IPS-15b (cell line): ENCODE measurements at regions not wholly inside any gene's neighbourhood (a gene's known extent, or its start where the extent isn't known, plus 50 kb on each side); places are given as distances from the start of the nearest gene placed in this dataset.

Source experiments
- H3K27me3 ChIP-seq: one replicate; pipeline ENCODE4 v1.6.1; 2013; ENCODE audit warnings: low read length; ENCODE audit not compliant: control insufficient read depth, insufficient read depth
- H3K36me3 ChIP-seq: one replicate; pipeline ENCODE4 v1.6.1; 2013; ENCODE audit warnings: low read length; ENCODE audit not compliant: control insufficient read depth, insufficient read depth
- H3K4me1 ChIP-seq: one replicate; pipeline ENCODE4 v1.6.1; 2013; ENCODE audit warnings: mild to moderate bottlenecking, low read length; ENCODE audit not compliant: control insufficient read depth, insufficient read depth
- H3K4me3 ChIP-seq: one replicate; pipeline ENCODE4 v1.5.1; 2013; ENCODE audit warnings: low read depth, low read length
- H3K9ac ChIP-seq: one replicate; pipeline ENCODE4 v1.6.1; 2013; ENCODE audit warnings: low read depth, mild to moderate bottlenecking, low read length
- H3K9me3 ChIP-seq: one replicate; pipeline ENCODE4 v1.6.1; 2013; ENCODE audit warnings: mild to moderate bottlenecking, low read length; ENCODE audit not compliant: control insufficient read depth, insufficient read depth

- Histone ChIP-seq H3K27me3 (no peaks in the 10 kb centered on the region), H3K36me3 (no peaks in the 10 kb centered on the region), H3K4me3 (no peak overlapping the region), H3K4me1 (no peaks in the 10 kb centered on the region), H3K9me3 (no peaks in the 10 kb centered on the region), H3K9ac (no peak overlapping the region)
Observed at GRCh38 chr2:183214680-183215079, 90.4 kb downstream of the NUP35 start.

GRCh38 chr2:183215917-183216316, 91.7 kb downstream of the NUP35 start:
- no peak overlapping the region for H3K9ac ChIP-seq
- H3K27me3 ChIP-seq = no peaks in the 10 kb centered on the region
- no peaks in the 10 kb centered on the region for H3K4me1 ChIP-seq
- no peaks in the 10 kb centered on the region for H3K9me3 ChIP-seq
- H3K36me3 ChIP-seq = no peaks in the 10 kb centered on the region
- H3K4me3 ChIP-seq = no peak overlapping the region

- Histone ChIP-seq H3K9ac (no peak overlapping the region), H3K4me3 (no peak overlapping the region), H3K27me3 (no peaks in the 10 kb centered on the region), H3K36me3 (no peaks in the 10 kb centered on the region), H3K4me1 (no peaks in the 10 kb centered on the region), H3K9me3 (no peaks in the 10 kb centered on the region)
Observed at GRCh38 chr2:183219888-183220287, 95.6 kb downstream of the NUP35 start.

GRCh38 chr2:183222751-183223150, 98.5 kb downstream of the NUP35 start:
- H3K4me1 ChIP-seq = no peaks in the 10 kb centered on the region
- H3K9ac ChIP-seq = no peak overlapping the region
- no peaks in the 10 kb centered on the region for H3K27me3 ChIP-seq
- H3K9me3 ChIP-seq = no peaks in the 10 kb centered on the region
- no peak overlapping the region for H3K4me3 ChIP-seq
- H3K36me3 ChIP-seq = no peaks in the 10 kb centered on the region

- Histone ChIP-seq H3K4me1 (no peaks in the 10 kb centered on the region), H3K9ac (no peak overlapping the region), H3K27me3 (no peaks in the 10 kb centered on the region), H3K36me3 (no peaks in the 10 kb centered on the region), H3K9me3 (no peaks in the 10 kb centered on the region), H3K4me3 (no peak overlapping the region)
Observed at GRCh38 chr2:183224948-183225347, 100.7 kb downstream of the NUP35 start.

GRCh38 chr2:183227176-183227575, 102.9 kb downstream of the NUP35 start:
- Histone ChIP-seq H3K36me3 (no peaks in the 10 kb centered on the region), H3K4me1 (no peaks in the 10 kb centered on the region), H3K9ac (no peak overlapping the region), H3K9me3 (no peaks in the 10 kb centered on the region), H3K27me3 (no peaks in the 10 kb centered on the region), H3K4me3 (no peak overlapping the region)

- no peaks in the 10 kb centered on the region for H3K9me3 ChIP-seq
- H3K4me1 ChIP-seq = no peaks in the 10 kb centered on the region
- H3K27me3 ChIP-seq = no peaks in the 10 kb centered on the region
- no peak overlapping the region for H3K4me3 ChIP-seq
- H3K36me3 ChIP-seq = no peaks in the 10 kb centered on the region
- no peak overlapping the region for H3K9ac ChIP-seq
Observed at GRCh38 chr2:183229386-183229785, 105.1 kb downstream of the NUP35 start.

- H3K9me3 ChIP-seq = no peaks in the 10 kb centered on the region
- no peaks in the 10 kb centered on the region for H3K4me1 ChIP-seq
- H3K9ac ChIP-seq = no peak overlapping the region
- H3K4me3 ChIP-seq = no peak overlapping the region
- no peaks in the 10 kb centered on the region for H3K27me3 ChIP-seq
- H3K36me3 ChIP-seq = no peaks in the 10 kb centered on the region
Observed at GRCh38 chr2:183232161-183232865, 108.1 kb downstream of the NUP35 start.

- Histone ChIP-seq H3K27me3 (no peaks in the 10 kb centered on the region), H3K4me3 (no peak overlapping the region), H3K36me3 (no peaks in the 10 kb centered on the region), H3K9ac (no peak overlapping the region), H3K9me3 (no peaks in the 10 kb centered on the region), H3K4me1 (no peaks in the 10 kb centered on the region)
Observed at GRCh38 chr2:183242937-183243336, 118.7 kb downstream of the NUP35 start.

- no peaks in the 10 kb centered on the region for H3K9me3 ChIP-seq
- H3K36me3 ChIP-seq = no peaks in the 10 kb centered on the region
- H3K4me1 ChIP-seq = no peaks in the 10 kb centered on the region
- no peaks in the 10 kb centered on the region for H3K27me3 ChIP-seq
- H3K9ac ChIP-seq = no peak overlapping the region
- no peak overlapping the region for H3K4me3 ChIP-seq
Observed at GRCh38 chr2:183243758-183244157, 119.5 kb downstream of the NUP35 start.

- Histone ChIP-seq H3K4me1 (no peaks in the 10 kb centered on the region), H3K27me3 (no peaks in the 10 kb centered on the region), H3K9me3 (no peaks in the 10 kb centered on the region), H3K4me3 (no peak overlapping the region), H3K36me3 (no peaks in the 10 kb centered on the region), H3K9ac (no peak overlapping the region)
Observed at GRCh38 chr2:183244300-183244844, 120.1 kb downstream of the NUP35 start.

- no peaks in the 10 kb centered on the region for H3K27me3 ChIP-seq
- H3K9ac ChIP-seq = no peak overlapping the region
- H3K4me1 ChIP-seq = no peaks in the 10 kb centered on the region
- no peaks in the 10 kb centered on the region for H3K36me3 ChIP-seq
- H3K4me3 ChIP-seq = no peak overlapping the region
- no peaks in the 10 kb centered on the region for H3K9me3 ChIP-seq
Observed at GRCh38 chr2:183248866-183249567, 124.8 kb downstream of the NUP35 start.
